ENCODE measurements at regions not wholly inside any gene's neighbourhood (a gene's known extent, or its start where the extent isn't known, plus 50 kb on each side); places are given as distances from the start of the nearest gene placed in this dataset.
"Not testable (repeated sequence)": the region's sequence is repeated elsewhere in the genome, so short reads cannot be mapped to it uniquely, and the experiment has no call there.

DNA sequence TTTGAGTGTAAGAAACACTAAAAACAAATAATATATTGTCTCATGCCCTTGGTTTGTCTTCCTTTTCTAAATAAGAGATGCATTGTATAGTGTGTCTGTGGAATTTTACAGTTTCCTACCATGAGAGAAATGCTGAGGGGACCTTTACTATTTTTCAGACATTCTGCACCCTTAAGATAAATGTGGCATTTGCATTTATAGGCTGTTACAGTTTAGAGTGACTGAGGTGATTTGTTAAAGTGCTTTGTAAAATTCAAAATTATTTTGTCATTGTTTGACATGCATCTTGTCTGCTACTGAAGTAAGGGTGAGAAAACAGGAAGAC is 78.9 kb upstream of the ZSWIM2 start:
- peak; percentile 19 for DNase-seq (ENCODE audit: low spot score)

DNA sequence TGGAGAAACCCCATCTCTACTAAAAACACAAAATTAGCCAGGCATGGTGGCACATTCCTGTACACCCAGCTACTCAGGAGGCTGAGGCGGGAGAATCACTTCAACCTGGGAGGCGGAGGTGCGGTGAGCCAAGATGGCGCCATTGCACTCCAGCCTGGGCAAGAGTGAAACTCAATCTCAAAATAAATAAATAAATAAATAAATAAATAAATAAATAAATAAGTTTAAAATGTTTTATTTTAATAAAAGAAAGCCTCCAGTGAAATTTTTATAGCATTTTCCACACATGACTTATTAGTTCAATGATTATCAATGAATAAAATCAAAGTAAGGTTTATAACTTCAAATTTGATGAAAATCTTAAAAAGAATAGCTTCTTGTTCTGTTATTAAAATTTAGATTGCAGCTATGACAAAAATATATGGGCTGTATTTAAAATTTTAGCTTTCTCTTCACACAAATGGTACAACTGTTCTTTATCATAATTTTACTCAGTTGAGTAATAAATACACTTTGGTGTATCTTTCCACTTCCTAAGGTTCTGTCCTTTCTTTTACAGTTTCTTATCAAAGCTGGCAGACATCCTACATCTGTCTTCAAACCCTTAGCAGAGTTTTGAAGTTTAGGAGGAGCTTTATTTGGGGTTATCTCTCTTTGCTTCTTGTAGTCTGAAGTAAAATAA is 78.4 kb upstream of the ZSWIM2 start:
- DNase-seq (ENCODE audit: low spot score) = no peak

DNA sequence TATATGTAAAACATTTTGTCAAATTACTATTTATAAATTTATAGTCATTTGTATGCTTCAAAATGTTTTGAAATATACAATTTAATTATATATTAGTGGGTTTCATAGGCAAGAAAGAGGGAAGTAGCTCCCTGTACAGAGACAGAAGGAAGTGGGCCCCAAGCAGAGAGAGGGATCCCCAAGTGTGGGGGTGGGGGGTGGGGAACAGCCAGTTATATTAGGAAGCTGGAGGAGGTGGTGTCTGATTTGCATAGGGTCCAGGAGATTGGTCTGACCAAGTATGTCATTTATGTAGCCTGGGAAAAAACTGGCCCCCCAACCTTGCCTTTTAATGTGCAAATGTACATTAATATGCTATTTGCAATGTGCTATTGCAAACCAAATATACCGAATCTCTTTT is 76.5 kb upstream of the ZSWIM2 start:
- no peak for DNase-seq (ENCODE audit: low spot score)

DNA sequence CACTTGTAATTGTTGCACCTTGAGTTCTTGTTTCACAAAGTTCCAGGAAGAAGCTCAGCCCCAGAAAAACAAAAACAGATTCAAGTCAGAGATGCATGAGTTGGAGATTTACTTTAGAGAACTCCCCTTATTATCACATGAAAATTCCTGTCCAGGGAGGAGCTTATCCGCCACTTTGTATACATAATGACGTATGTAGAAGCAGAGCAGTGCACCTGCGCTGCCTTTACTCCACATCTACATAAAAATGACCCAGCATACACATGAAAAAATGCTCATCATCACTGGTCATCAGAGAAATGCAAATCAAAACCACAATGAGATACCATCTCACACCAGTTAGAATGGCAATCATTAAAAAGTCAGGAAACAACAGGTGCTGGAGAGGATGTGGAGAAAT is 73.3 kb upstream of the ZSWIM2 start:
- DNase-seq (ENCODE audit: low spot score) = not testable (repeated sequence)

DNA sequence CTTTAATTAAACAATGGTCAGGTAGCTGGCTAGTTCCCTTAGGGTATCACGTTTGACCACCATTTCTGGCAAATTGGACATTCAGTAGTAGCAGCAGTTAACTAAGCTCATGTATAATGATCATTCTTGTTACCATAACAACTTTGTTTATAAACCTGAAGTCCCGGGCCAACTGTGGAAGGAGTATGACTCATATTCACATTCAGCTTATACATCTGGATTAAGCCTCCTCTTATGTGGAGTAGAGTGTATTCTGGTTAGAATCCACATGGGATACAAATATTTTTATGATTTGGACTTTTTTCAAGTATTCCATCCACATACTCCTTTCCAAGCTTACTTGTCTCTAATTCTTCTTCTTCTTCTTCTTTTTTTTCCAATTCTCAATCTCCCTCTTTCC is 70.3 kb upstream of the ZSWIM2 start:
- peak; percentile 51 for DNase-seq (ENCODE audit: low spot score)

DNA sequence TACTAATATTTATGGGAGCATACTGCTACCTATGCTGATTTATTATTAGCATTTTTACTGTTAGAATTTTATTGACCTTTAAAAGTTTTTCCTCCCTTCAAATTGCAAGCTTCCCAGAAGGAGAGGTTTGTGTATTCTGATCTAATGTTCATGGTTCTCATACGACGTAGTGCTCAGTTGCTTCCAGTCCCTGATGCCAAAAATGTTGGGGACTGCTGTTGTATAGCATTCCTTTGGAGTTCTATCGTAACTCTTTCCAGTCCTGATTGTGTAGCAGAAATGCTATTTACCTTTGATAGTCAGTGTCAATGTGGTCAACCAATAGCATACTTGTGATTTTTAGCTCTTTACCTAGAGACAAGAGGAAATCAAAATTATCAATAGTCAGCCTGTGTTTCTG is 69.5 kb upstream of the ZSWIM2 start:
- DNase-seq (ENCODE audit: low spot score) = no peak

DNA sequence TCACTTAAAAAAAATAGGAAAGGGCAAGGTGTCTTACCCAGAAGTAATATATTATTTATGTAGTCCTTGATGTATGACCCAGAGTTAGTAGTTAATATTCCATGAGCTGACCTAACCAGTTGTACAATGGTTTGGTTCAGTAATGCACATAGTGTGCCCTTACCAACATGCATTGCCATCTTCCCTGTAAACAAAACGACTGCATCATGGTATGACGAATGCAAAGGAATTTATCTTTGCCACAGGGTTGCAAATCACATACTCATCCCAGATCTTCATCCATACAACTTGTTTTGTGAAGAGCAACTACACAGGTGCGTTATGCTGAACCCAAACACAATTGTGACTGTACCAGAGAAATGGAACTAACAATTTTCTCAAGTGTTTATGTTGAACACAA is 68.9 kb upstream of the ZSWIM2 start:
- DNase-seq (ENCODE audit: low spot score) = peak; percentile 4

DNA sequence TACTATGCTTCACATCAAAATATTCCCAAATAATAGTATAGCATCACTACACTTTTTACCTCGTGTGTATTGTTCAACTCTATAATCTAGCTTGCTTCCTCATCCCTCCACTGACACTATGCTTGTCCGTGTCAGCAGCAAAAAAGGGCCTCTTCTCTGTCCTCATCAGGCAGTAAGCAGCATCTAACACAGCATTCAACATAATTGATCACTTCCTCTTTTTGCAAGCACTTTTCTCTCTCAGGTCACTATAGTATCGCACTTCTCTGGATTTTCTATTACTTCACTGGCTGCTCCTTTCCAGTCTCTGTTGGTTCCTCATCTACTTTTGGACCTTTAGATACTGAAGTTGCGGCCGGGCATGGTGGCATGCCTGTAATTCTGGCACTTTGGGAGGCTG is 64.9 kb upstream of the ZSWIM2 start:
- DNase-seq (ENCODE audit: low spot score) = no peak

DNA sequence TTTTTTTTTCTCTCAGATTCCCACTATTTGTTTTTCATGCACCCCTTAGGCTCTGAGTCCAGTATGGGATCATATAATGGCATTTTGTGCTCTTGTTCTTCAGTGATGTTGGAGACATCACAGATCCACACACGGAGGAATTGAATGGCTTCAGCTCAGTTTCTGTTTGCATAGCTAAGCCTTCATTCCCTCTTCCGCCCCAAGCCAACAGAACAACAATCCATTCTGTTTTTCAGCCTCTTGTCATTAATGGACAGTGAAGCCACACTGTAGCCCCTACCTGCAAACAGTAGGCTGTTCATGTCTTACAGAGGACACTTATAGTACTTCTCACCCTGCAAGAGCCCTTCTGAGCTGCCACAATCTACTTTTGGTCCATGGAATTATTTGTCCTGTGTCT is 64.0 kb upstream of the ZSWIM2 start:
- no peak for DNase-seq (ENCODE audit: low spot score)

DNA sequence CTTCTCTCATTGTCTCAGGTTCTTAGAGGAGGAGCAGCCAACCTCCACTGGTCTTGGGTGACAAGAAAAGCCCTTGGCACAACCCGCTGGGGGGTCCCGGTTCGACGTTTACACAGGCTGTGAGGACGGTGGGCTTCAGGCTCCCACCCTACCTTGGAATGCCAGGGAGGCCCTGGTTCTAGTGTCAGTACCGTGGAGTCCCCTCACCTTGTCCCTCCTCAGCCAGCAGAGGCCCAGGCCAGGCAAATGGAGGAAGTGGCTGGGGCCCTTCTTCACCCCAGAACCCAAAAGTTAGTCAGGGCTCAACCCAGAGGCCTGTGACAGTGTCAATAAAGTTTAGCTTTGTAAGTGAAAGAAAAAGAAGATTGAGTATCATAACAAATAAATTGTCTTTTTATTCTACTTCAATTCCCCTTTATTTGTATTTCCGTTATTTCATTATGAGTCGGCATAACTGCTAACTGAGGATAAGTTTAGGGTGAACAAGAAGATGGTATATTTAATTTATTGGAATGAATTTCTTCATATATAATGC is 62.6 kb upstream of the ZSWIM2 start:
- no peak for DNase-seq (ENCODE audit: low spot score)

DNA sequence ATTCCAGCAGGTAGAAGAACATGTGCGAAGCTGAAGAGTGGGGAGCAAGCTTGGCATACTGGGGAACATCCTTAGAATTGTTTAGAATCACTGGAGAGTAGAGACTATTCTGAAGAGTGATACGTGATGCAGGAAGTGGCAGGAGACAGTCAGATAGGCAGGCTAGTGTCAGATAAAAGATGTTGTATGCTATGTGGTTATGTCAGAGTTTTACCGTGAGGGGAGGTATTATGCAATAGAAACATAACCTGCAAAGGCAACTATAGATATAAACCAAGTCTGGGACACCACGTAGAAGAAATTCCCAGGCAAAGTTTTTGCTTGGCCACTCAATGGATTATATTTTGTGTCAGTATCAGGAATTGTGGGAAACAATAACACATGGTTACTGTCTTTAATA is 62.0 kb upstream of the ZSWIM2 start:
- DNase-seq (ENCODE audit: low spot score) = no peak

DNA sequence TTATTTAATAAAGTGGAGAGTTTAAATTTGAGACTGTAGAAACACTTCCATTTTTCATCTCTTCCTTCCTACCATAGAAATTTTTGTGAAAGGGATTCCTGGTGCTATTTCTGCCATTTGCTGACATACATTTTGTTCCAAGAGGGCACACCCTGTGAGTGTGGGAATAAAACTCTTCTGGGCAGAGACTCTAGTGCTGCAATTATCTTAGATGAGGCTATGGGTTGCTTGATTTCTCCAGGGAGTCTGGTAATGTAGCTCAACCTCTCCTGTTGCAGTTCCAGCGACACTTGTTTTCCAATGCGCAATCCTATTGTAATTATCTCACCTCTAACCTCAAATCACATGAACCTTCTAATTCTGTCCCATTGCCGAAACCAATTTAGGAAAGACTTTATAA is 60.1 kb upstream of the ZSWIM2 start:
- no peak for DNase-seq (ENCODE audit: low spot score)

DNA sequence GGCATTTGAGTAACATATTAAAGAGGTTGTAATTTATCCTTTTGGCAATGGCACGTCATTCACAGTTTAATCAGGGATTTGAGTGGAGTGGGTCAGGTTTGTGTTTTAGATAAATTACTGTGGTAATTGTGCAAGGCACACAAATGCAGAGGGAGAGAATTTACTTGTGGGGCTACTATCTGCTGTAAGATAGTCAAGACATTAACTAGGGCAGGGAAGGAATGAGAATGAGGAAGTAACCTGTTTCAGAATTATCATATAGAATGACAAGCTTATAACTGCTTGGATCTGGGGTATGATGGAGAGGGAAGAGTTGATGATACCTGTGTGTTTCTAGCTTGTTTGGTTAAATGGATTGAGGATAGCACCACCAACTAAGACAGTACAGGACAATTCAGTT is 58.9 kb upstream of the ZSWIM2 start:
- DNase-seq (ENCODE audit: low spot score) = no peak

DNA sequence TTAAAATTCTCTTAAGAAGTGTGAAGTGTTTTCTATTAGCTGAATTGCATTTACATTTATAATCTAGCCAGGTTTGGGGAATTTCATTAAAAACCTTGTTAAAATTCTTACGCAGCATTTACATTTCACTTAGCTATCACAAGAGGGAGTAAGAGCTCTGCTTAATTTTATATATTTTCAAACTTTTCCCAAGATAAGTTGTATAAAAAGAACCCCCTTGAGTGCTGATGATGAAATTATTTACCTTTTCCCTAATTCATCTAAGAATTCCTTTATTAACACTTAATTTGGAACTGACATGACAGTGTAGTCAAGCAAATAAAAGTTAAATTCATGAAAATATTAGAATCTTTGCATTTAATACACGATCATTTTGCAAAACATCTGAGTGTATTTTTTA is 54.2 kb upstream of the ZSWIM2 start:
- DNase-seq (ENCODE audit: low spot score) = peak; percentile 30
